Prostate gland (tissue), 2 donors: ENCODE measurements at regions not wholly inside any gene's neighbourhood (a gene's known extent, or its start where the extent isn't known, plus 50 kb on each side); places are given as distances from the start of the nearest gene placed in this dataset.

Source experiments
- DNase-seq: peaks from one replicate; pipeline ENCODE4 v3.0.0-alpha.2; 2019; ENCODE audit warnings: low spot score
- H3K27ac ChIP-seq, 2 donors: fragments of 200-600 bp; sonication (generic); 2 replicates each; pipeline ENCODE4 v1.5.1; 2017 to 2019
- H3K27me3 ChIP-seq: fragments of 200-600 bp; sonication (generic); replicated peaks from 2 replicates; pipeline ENCODE4 v1.5.1; 2019; ENCODE audit not compliant: insufficient read depth
- H3K36me3 ChIP-seq, 2 donors: fragments of 200-600 bp; sonication (generic); 1 replicate in 1 of 2; 2 replicates in 1 of 2; pipeline versions ENCODE4 v1.5.1 to v1.8.1; 2017 to 2019
- H3K4me1 ChIP-seq: fragments of 200-600 bp; sonication (generic); replicated peaks from 2 replicates; pipeline ENCODE4 v1.5.1; 2019
- H3K4me3 ChIP-seq, 2 donors: fragments of 200-600 bp; sonication (generic); 2 replicates each; pipeline ENCODE4 v1.5.1; 2017 to 2019
- H3K9me3 ChIP-seq: fragments of 200-600 bp; sonication (generic); 2 replicates; pipeline ENCODE4 v1.5.1; 2017
- CTCF ChIP-seq, 4 experiments: fragments of 200-600 bp in 2 of 4; fragments of 450-650 bp in 2 of 4; sonication (generic) in 2 of 4; IDR thresholded peaks; 1 replicate in 3 of 4; 2 replicates in 1 of 4; pipeline ENCODE4 v1.5.1; 2016 to 2019; ENCODE audit warnings: antibody characterized with exemption in 4 of 4, mild to moderate bottlenecking in 2 of 4, moderate library complexity in 2 of 4
- POLR2A ChIP-seq: fragments of 450-650 bp; IDR thresholded peaks from one replicate; pipeline ENCODE4 v1.6.1; 2016; ENCODE audit warnings: antibody characterized with exemption, mild to moderate bottlenecking
- POLR2AphosphoS5 ChIP-seq: sonication (generic); formaldehyde crosslinking; IDR thresholded peaks from one replicate; pipeline ENCODE4 v1.6.1; 2017; ENCODE audit warnings: antibody characterized with exemption
- WGBS: methylation state at CpG from one replicate; pipeline ENCODE4 v1.1.5; 2018; 5-methylcytosine and 5-hydroxymethylcytosine counted together
- intact Hi-C: fragments of 100-400 bp; cut with DNase I; formaldehyde crosslinking; loops from one replicate; pipeline ENCODE4 v1.14.2; 2022

GRCh38 chr1:208686592-208686991 lies 442.4 kb upstream of the PLXNA2 start:
- WGBS: 86% methylated on average over 2 of the region's 2 CpGs
- no peak overlapping the region for H3K27ac ChIP-seq
- no peaks in the 10 kb centered on the region for H3K9me3 ChIP-seq
- no peaks in the 10 kb centered on the region for H3K4me1 ChIP-seq
- no peaks in the 10 kb centered on the region for H3K27me3 ChIP-seq
- DNase-seq: no peak
- intact Hi-C loops: no loop called here
- no peak for TF ChIP-seq POLR2AphosphoS5
- TF ChIP-seq POLR2A: no peak
- no peak for TF ChIP-seq CTCF (IDR thresholded peaks at IDR 0.05)
- no peak overlapping the region for H3K4me3 ChIP-seq
- H3K36me3 ChIP-seq: no peaks in the 10 kb centered on the region

- H3K36me3 ChIP-seq: no peaks in the 10 kb centered on the region
- H3K4me1 ChIP-seq: no peaks in the 10 kb centered on the region
- intact Hi-C loops: no loop called here
- H3K27me3 ChIP-seq: no peaks in the 10 kb centered on the region
- 97% methylated on average over 2 of the region's 2 CpGs for WGBS
- TF ChIP-seq CTCF (IDR thresholded peaks at IDR 0.05) (no peak), POLR2A (no peak), POLR2AphosphoS5 (no peak)
- DNase-seq: no peak
- no peak overlapping the region for H3K4me3 ChIP-seq
- no peak overlapping the region for H3K27ac ChIP-seq
- no peaks in the 10 kb centered on the region for H3K9me3 ChIP-seq
These were observed 444.6 kb upstream of the PLXNA2 start for GRCh38 chr1:208688656-208689315.

GRCh38 chr1:208691012-208691411 lies 446.8 kb upstream of the PLXNA2 start:
- intact Hi-C loops: no loop called here
- no peak for TF ChIP-seq POLR2A
- no peak for TF ChIP-seq CTCF (IDR thresholded peaks at IDR 0.05)

GRCh38 chr1:208709981-208710380 lies 465.8 kb upstream of the PLXNA2 start:
- Histone ChIP-seq H3K4me1 (no peaks in the 10 kb centered on the region), H3K27me3 (no peaks in the 10 kb centered on the region), H3K27ac (no peak overlapping the region), H3K36me3 (no peaks in the 10 kb centered on the region), H3K9me3 (no peaks in the 10 kb centered on the region), H3K4me3 (no peak overlapping the region)
- no peak for TF ChIP-seq POLR2A
- no peak for TF ChIP-seq POLR2AphosphoS5
- no peak for TF ChIP-seq CTCF (IDR thresholded peaks at IDR 0.05)
- WGBS: 76% methylated on average over 4 of the region's 4 CpGs
- no peak for DNase-seq
- intact Hi-C loops: no loop called here

More at GRCh38 chr1:208691012-208691411, 446.8 kb upstream of the PLXNA2 start:
- no peak for DNase-seq
- H3K27ac ChIP-seq: no peak overlapping the region
- H3K9me3 ChIP-seq: no peaks in the 10 kb centered on the region
- no peaks in the 10 kb centered on the region for H3K36me3 ChIP-seq
- 13% methylated on average over 3 of the region's 3 CpGs for WGBS
- no peak overlapping the region for H3K4me3 ChIP-seq
- no peaks in the 10 kb centered on the region for H3K27me3 ChIP-seq
- H3K4me1 ChIP-seq: no peaks in the 10 kb centered on the region

- 87% methylated on average over 4 of the region's 4 CpGs for WGBS
These were observed 470.1 kb upstream of the PLXNA2 start for GRCh38 chr1:208714323-208714722.

More at GRCh38 chr1:208714323-208714722, 470.1 kb upstream of the PLXNA2 start:
- no peaks in the 10 kb centered on the region for H3K4me1 ChIP-seq
- H3K36me3 ChIP-seq: no peaks in the 10 kb centered on the region
- H3K9me3 ChIP-seq: no peaks in the 10 kb centered on the region
- intact Hi-C loops: no loop called here
- no peaks in the 10 kb centered on the region for H3K27me3 ChIP-seq
- DNase-seq: no peak
- TF ChIP-seq CTCF (IDR thresholded peaks at IDR 0.05): no peak
- TF ChIP-seq POLR2AphosphoS5: no peak
- no peak for TF ChIP-seq POLR2A
- no peak overlapping the region for H3K4me3 ChIP-seq
- H3K27ac ChIP-seq: no peak overlapping the region
